Tibial nerve (tissue), 4 donors: ENCODE measurements at regions not wholly inside any gene's neighbourhood (a gene's known extent, or its start where the extent isn't known, plus 50 kb on each side); places are given as distances from the start of the nearest gene placed in this dataset.

ENCODE experiments used
- DNase-seq, 2 donors: peaks; one replicate each; pipeline ENCODE4 v3.0.0-alpha.2; 2019; ENCODE audit warnings: low spot score in 2 of 2
- H3K27ac ChIP-seq, 4 donors: fragments of 200-600 bp; sonication (generic) in 3 of 4; one replicate each; pipeline ENCODE4 v1.5.1; 2017 to 2019; ENCODE audit warnings: mild to moderate bottlenecking in 1 of 4
- H3K27me3 ChIP-seq, 2 donors: fragments of 200-600 bp; sonication (generic) in 1 of 2; one replicate each; pipeline versions ENCODE4 v1.5.1 to v1.6.0; 2017 to 2019
- H3K36me3 ChIP-seq, 3 donors: fragments of 200-600 bp; sonication (generic); one replicate each; pipeline ENCODE4 v1.5.1; 2018 to 2019
- H3K4me1 ChIP-seq, 4 donors: fragments of 200-600 bp; sonication (generic) in 3 of 4; one replicate each; pipeline ENCODE4 v1.5.1; 2017 to 2019
- H3K4me3 ChIP-seq, 4 donors: fragments of 200-600 bp; sonication (generic) in 3 of 4; one replicate each; pipeline ENCODE4 v1.5.1; 2017 to 2019; ENCODE audit warnings: mild to moderate bottlenecking in 1 of 4, moderate library complexity in 1 of 4
- H3K9me3 ChIP-seq, 4 donors: fragments of 200-600 bp; sonication (generic) in 3 of 4; one replicate each; pipeline ENCODE4 v1.5.1; 2017 to 2019
- CTCF ChIP-seq, 5 experiments: fragments of 200-600 bp in 3 of 5; fragments of 450-650 bp in 2 of 5; sonication (generic) in 3 of 5; IDR thresholded peaks; one replicate each; pipeline ENCODE4 v1.5.1; 2016 to 2019; ENCODE audit warnings: antibody characterized with exemption in 5 of 5, mild to moderate bottlenecking in 3 of 5, moderate library complexity in 2 of 5
- EP300 ChIP-seq, 2 donors: sonication (generic); formaldehyde crosslinking; IDR thresholded peaks; one replicate each; pipeline ENCODE4 v1.6.1; 2017; ENCODE audit warnings: antibody characterized with exemption in 2 of 2, mild to moderate bottlenecking in 1 of 2
- POLR2A ChIP-seq, 2 donors: fragments of 450-650 bp; IDR thresholded peaks; one replicate each; pipeline ENCODE4 v1.6.1; 2017; ENCODE audit warnings: antibody characterized with exemption in 2 of 2, mild to moderate bottlenecking in 2 of 2, moderate library complexity in 2 of 2
- WGBS, 2 donors: methylation state at CpG; one replicate each; pipeline ENCODE4 v1.1.5; 2018; 5-methylcytosine and 5-hydroxymethylcytosine counted together

GRCh38 chr6:44009425-44010321, 117.6 kb downstream of the MRPL14 start:
- no peak overlapping the region for H3K4me3 ChIP-seq
- H3K27me3 ChIP-seq, result peaks cover 0 to 2% of the 10 kb centered on the region in 2 donors
- H3K4me1 ChIP-seq, result peaks cover 0 to 5% (median 0%) of the 10 kb centered on the region in 4 donors
- H3K27ac ChIP-seq, result no peak overlapping the region
- DNase-seq, result no peak
- no peaks in the 10 kb centered on the region for H3K36me3 ChIP-seq
- H3K9me3 ChIP-seq, result peaks cover 0 to 7% (median 0%) of the 10 kb centered on the region in 4 donors
- no peak for TF ChIP-seq EP300 (IDR thresholded peaks at IDR 0.05)
- no peak for TF ChIP-seq POLR2A (IDR thresholded peaks at IDR 0.05)
- no peak for TF ChIP-seq CTCF (IDR thresholded peaks at IDR 0.05)
- 67 to 79% methylated on average over 10 to 11 of the region's 11 CpGs for WGBS, 2 donors

DNA sequence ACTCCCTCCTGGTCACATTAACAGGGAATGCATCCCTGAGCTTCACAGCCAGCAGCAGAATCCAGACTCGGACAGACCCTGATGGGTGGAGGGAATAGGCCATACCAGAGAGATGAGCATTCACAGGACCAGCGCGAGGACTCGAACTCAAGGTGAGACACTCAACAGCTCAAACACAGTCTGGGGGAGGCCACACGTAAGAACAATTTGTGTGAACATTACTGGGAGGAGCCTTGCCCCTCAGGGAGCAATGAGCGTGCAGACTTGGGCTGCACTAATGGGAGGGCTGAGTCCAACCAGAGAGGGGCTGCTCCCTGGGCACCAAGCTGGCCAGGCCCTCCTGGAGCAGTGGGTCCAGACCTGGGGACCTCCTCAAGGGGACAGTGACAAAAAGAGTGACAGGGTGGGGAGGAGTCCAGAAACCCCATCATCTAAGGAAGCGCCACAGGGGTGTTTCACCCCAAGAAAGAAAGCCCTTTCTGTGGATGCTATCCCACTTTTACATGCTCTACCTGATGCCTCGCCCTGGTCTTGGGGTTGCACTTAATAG, 118.4 kb downstream of the MRPL14 start:
- 92 to 95% methylated on average over 8 of the region's 8 CpGs for WGBS, 2 donors
- Histone ChIP-seq H3K4me3 (no peak overlapping the region), H3K4me1 (peaks cover 0 to 6% (median 0%) of the 10 kb centered on the region in 4 donors), H3K27ac (no peak overlapping the region), H3K27me3 (no peaks in the 10 kb centered on the region), H3K9me3 (peaks cover 0 to 7% (median 0%) of the 10 kb centered on the region in 4 donors), H3K36me3 (no peaks in the 10 kb centered on the region)
- DNase-seq, result no peak
- TF ChIP-seq CTCF (IDR thresholded peaks at IDR 0.05) (no peak), POLR2A (IDR thresholded peaks at IDR 0.05) (no peak), EP300 (IDR thresholded peaks at IDR 0.05) (no peak)

DNA sequence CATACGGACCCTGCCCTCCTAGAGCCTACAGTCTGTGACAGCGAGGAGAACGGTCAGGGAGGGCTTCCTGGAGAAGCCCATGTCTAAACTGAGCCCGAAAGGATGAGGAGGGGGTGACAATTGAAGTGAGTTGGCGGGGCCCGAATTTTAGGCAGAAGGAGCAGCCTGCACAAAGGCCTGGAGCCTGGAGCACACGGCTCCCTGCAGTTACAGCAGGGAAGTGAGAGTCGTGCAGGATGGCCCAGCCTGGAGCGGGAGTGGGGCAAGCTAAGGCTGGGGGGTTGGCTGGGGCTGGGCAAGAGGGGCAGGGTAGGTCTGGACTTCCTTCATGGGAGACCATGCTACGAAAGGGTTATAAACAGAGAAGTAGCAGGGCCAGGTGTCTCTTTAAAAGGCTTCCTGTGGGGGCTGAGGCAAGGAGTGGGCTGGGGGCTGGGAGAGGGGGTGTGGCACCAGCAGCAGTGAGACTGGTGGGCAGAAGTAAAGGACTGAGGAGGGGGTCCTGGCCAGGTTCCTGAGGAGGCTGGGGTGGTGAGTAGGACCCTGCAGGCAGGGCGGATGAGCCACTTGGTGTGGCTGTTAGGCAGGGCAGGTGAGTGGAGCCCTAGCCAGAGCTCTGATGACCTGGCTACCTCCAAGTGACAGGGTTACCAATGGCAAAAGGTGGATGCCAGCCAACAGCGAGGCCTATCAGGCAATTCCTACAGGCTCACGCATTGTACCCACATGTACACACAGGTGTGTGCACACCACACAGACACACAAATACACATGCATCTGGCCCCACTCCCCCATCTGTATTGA, 119.2 kb downstream of the MRPL14 start:
- H3K4me1 ChIP-seq, result peaks cover 0 to 9% (median 1%) of the 10 kb centered on the region in 4 donors
- 79 to 83% methylated on average over 13 of the region's 13 CpGs for WGBS, 2 donors
- H3K27ac ChIP-seq, result no peak overlapping the region
- no peak overlapping the region for H3K4me3 ChIP-seq
- H3K9me3 ChIP-seq, result peaks cover 0 to 7% (median 0%) of the 10 kb centered on the region in 4 donors
- peaks cover 0 to 5% of the 10 kb centered on the region in 2 donors for H3K27me3 ChIP-seq
- no peak for DNase-seq
- no peak for TF ChIP-seq EP300 (IDR thresholded peaks at IDR 0.05)
- no peak for TF ChIP-seq CTCF (IDR thresholded peaks at IDR 0.05)
- no peak for TF ChIP-seq POLR2A (IDR thresholded peaks at IDR 0.05)
- H3K36me3 ChIP-seq, result no peaks in the 10 kb centered on the region

GRCh38 chr6:44006872-44007303, 120.4 kb downstream of the MRPL14 start:
- Histone ChIP-seq H3K27ac (no peak overlapping the region), H3K4me3 (no peak overlapping the region), H3K27me3 (peaks cover 0 to 15% of the 10 kb centered on the region in 2 donors), H3K36me3 (no peaks in the 10 kb centered on the region), H3K4me1 (peaks cover 0 to 20% (median 12%) of the 10 kb centered on the region in 4 donors), H3K9me3 (no peaks in the 10 kb centered on the region)
- WGBS, 2 donors, result 82 to 84% methylated on average over 6 of the region's 6 CpGs
- no peak for DNase-seq
- TF ChIP-seq EP300 (IDR thresholded peaks at IDR 0.05) (no peak), POLR2A (IDR thresholded peaks at IDR 0.05) (no peak), CTCF (IDR thresholded peaks at IDR 0.05) (no peak)
